ENCODE measurements at regions not wholly inside any gene's neighbourhood (a gene's known extent, or its start where the extent isn't known, plus 50 kb on each side); places are given as distances from the start of the nearest gene placed in this dataset.

DNA sequence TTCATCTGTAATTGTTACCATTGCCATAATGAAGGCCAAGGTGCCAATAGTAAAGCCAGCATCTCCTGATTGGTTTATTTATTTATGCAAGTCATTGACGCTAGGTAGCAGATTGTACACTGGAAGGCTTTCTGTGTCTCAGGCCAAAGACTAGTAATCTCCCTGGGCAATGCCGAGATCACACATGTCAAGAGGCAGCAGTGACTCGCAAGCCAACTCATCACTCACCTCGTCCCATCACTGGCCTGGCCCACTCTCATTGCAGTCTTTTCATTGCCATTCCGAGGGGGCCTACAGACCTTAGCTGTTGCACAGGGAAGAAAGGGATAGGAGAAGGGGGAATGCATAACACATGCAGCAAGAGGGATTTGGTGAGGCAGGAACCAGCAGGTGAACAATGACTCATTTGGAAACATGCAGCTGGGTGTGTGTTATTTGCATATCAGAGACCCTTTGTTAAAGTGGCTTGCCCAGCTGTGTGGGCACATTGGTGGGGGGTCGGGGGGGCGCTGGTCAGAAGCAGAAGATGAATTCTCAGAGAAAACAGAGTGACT lies 448.7 kb upstream of the HNRNPA3 start:
- TF ChIP-seq, protein P1, sequence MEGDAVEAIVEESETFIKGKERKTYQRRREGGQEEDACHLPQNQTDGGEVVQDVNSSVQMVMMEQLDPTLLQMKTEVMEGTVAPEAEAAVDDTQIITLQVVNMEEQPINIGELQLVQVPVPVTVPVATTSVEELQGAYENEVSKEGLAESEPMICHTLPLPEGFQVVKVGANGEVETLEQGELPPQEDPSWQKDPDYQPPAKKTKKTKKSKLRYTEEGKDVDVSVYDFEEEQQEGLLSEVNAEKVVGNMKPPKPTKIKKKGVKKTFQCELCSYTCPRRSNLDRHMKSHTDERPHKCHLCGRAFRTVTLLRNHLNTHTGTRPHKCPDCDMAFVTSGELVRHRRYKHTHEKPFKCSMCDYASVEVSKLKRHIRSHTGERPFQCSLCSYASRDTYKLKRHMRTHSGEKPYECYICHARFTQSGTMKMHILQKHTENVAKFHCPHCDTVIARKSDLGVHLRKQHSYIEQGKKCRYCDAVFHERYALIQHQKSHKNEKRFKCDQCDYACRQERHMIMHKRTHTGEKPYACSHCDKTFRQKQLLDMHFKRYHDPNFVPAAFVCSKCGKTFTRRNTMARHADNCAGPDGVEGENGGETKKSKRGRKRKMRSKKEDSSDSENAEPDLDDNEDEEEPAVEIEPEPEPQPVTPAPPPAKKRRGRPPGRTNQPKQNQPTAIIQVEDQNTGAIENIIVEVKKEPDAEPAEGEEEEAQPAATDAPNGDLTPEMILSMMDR (IDR thresholded peaks at IDR 0.05) = no peak
- TF ChIP-seq POLR2A (IDR thresholded peaks at IDR 0.05) = no peak
- TF ChIP-seq EP300 (IDR thresholded peaks at IDR 0.05) = no peak
